HepG2 (cell line): ENCODE measurements at regions not wholly inside any gene's neighbourhood (a gene's known extent, or its start where the extent isn't known, plus 50 kb on each side); places are given as distances from the start of the nearest gene placed in this dataset.

Experiments
- ATAC-seq: fragments of 200-7000 bp; cut with Tn5 transposase; 3 replicates; pipeline ENCODE4 v1.9.1; 2020; ENCODE audit warnings: mild to moderate bottlenecking, moderate library complexity
- BruUV-seq: library from RNA; stranded (reverse); fragments of 400-500 nt; replicated peaks from 2 replicates; lab custom pipeline; 2021; lab: Mats Ljungman, UMichigan
- CTCF ChIA-PET: fragments of 300-600 bp; formaldehyde crosslinking; extraction: SDS; loops from one replicate; lab custom pipeline; 2021; ENCODE audit warnings: low total read pairs, inconsistent platforms, low intra/inter-chr PET ratio; lab: Yijun Ruan, JAX
- POLR2A ChIA-PET: fragments of 350-600 bp; sonication (Branson Sonifier 250); formaldehyde crosslinking; loops from one replicate; lab custom pipeline; 2020; ENCODE audit warnings: antibody characterized with exemption, inconsistent platforms; lab: Yijun Ruan, JAX
- DNase-seq: peaks from one replicate; pipeline ENCODE4 v3.0.0-alpha.2; 2015; ENCODE audit warnings: low spot score
- FAIRE-seq: peaks from 3 replicates; lab custom pipeline; 2011; peaks lifted over from hg19 to GRCh38; lab: Jason Lieb, UNC
- H2AFZ ChIP-seq: one replicate; pipeline ENCODE4 v1.6.1; 2011; ENCODE audit warnings: low read length, inconsistent platforms
- H3K27ac ChIP-seq: fragments of 300-600 bp; 3 replicates; pipeline ENCODE4 v1.8.0; 2011; ENCODE audit warnings: mixed run types, mild to moderate bottlenecking, mixed read lengths, low read length, inconsistent platforms; ENCODE audit not compliant: insufficient read depth; ENCODE audit errors: extremely low read length
- H3K27me3 ChIP-seq, 2 experiments: fragments of 200-600 bp in 1 of 2; 2 replicates in 1 of 2; 3 replicates in 1 of 2; pipeline versions ENCODE4 v1.6.0 to v1.8.0; 2011; ENCODE audit warnings: low read length in 2 of 2, mild to moderate bottlenecking in 2 of 2, moderate library complexity in 2 of 2, inconsistent platforms in 1 of 2; ENCODE audit not compliant: insufficient read depth in 2 of 2, control insufficient read depth in 1 of 2
- H3K36me3 ChIP-seq, 2 experiments: fragments of 200-600 bp in 1 of 2; replicated peaks in 1 of 2; 2 replicates in 1 of 2; 3 replicates in 1 of 2; pipeline versions ENCODE4 v1.5.1 to v1.8.0; 2011; ENCODE audit warnings: low read length in 2 of 2, inconsistent platforms in 1 of 2; ENCODE audit not compliant: insufficient read depth in 2 of 2, control insufficient read depth in 1 of 2
- H3K4me1 ChIP-seq: 2 replicates; pipeline ENCODE4 v1.5.1; 2012; ENCODE audit warnings: low read length, inconsistent platforms; ENCODE audit not compliant: insufficient read depth
- H3K4me2 ChIP-seq: 2 replicates; pipeline ENCODE4 v1.6.0; 2011; ENCODE audit warnings: low read depth, low read length, inconsistent platforms
- H3K4me3 ChIP-seq, 3 experiments: fragments of 200-600 bp in 1 of 3; sonication (generic), shearing (Covaris generic) in 1 of 3; replicated peaks in 1 of 3; 2 replicates each; pipeline ENCODE4 v1.5.1; 2011 to 2016; ENCODE audit warnings: low read length in 3 of 3, inconsistent platforms in 2 of 3, low read depth in 2 of 3, mild to moderate bottlenecking in 2 of 3, control low read depth in 1 of 3, mixed read lengths in 1 of 3; ENCODE audit not compliant: insufficient read depth in 1 of 3
- H3K79me2 ChIP-seq: one replicate; pipeline ENCODE4 v1.6.1; 2011; ENCODE audit warnings: low read length, inconsistent platforms; ENCODE audit not compliant: insufficient read depth
- H3K9ac ChIP-seq: 2 replicates; pipeline ENCODE4 v1.6.0; 2011; ENCODE audit warnings: mild to moderate bottlenecking, low read depth, low read length, inconsistent platforms; ENCODE audit not compliant: insufficient read depth
- H3K9me3 ChIP-seq: 2 replicates; pipeline ENCODE4 v1.5.1; 2012; ENCODE audit warnings: mild to moderate bottlenecking, low read length
- H4K20me1 ChIP-seq: 2 replicates; pipeline ENCODE4 v1.6.0; 2011; ENCODE audit warnings: inconsistent platforms, mild to moderate bottlenecking, low read length, moderate library complexity; ENCODE audit not compliant: insufficient read depth
- HOXA9 ChIP-seq: sonication (generic); formaldehyde crosslinking; IDR thresholded peaks from 2 replicates; pipeline ENCODE4 v1.8.1; 2022; ENCODE audit warnings: missing genetic modification reagents, mild to moderate bottlenecking, moderate library complexity, borderline replicate concordance
- WGBS: methylation state at CpG from one replicate; pipeline ENCODE4 v1.1.6; 2017; ENCODE audit warnings: low lambda C conversion rate; 5-methylcytosine and 5-hydroxymethylcytosine counted together
- in situ Hi-C: cut with HindIII; loops from 2 replicates; pipeline ENCODE4 v1.10.0; 2017; ENCODE audit warnings: low pct_unique_long_range_greater_than_20kb; ENCODE audit not compliant: extremely low pct_ligation_motif_present
- intact Hi-C: fragments of 100-400 bp; cut with micrococcal nuclease; formaldehyde crosslinking; loops from one replicate; pipeline ENCODE4 v1.10.0; 2022; ENCODE audit not compliant: unreplicated experiment
- TF ChIP-seq, protein P1 (sequence below): sonication (generic); formaldehyde crosslinking; IDR thresholded peaks from 2 replicates; pipeline ENCODE4 v1.4.0; 2020; ENCODE audit warnings: mild to moderate bottlenecking, missing genetic modification reagents
- TF ChIP-seq, protein P2 (sequence below): sonication (generic); formaldehyde crosslinking; IDR thresholded peaks from 2 replicates; pipeline ENCODE4 v1.4.0; 2020; ENCODE audit warnings: mild to moderate bottlenecking, low read depth, missing genetic modification reagents
- TF ChIP-seq, protein P3 (sequence below), 2 experiments: fragments of 450-650 bp in 1 of 2; sonication (generic) in 1 of 2; formaldehyde crosslinking in 1 of 2; IDR thresholded peaks; 2 replicates each; pipeline versions ENCODE4 v1.6.1 to v1.8.0; 2016 to 2022; ENCODE audit warnings: antibody characterized with exemption in 1 of 2, mild to moderate bottlenecking in 1 of 2, missing genetic modification reagents in 1 of 2

DNA sequence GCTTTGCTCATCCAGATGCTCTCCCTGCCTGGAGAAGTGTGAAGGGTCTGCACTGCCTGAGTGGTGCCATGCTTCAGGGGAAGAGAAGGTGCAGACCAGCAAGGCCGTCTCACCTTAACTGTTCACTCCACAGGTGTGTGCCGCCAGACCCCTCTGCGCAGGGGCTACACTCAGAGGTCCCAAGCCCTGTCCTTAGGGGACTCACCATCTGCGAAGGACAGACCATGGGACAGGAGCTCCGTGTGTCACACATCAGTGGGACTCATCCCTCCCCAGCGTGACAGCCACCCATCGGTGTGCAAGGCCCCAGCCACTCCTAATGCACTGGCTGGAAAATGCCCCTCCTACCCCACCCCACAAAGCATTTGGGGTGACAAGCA lies 142.9 kb downstream of the OLFM1 start:
- WGBS: 4% methylated on average over 5 of the region's 7 CpGs
- TF ChIP-seq, protein P1, sequence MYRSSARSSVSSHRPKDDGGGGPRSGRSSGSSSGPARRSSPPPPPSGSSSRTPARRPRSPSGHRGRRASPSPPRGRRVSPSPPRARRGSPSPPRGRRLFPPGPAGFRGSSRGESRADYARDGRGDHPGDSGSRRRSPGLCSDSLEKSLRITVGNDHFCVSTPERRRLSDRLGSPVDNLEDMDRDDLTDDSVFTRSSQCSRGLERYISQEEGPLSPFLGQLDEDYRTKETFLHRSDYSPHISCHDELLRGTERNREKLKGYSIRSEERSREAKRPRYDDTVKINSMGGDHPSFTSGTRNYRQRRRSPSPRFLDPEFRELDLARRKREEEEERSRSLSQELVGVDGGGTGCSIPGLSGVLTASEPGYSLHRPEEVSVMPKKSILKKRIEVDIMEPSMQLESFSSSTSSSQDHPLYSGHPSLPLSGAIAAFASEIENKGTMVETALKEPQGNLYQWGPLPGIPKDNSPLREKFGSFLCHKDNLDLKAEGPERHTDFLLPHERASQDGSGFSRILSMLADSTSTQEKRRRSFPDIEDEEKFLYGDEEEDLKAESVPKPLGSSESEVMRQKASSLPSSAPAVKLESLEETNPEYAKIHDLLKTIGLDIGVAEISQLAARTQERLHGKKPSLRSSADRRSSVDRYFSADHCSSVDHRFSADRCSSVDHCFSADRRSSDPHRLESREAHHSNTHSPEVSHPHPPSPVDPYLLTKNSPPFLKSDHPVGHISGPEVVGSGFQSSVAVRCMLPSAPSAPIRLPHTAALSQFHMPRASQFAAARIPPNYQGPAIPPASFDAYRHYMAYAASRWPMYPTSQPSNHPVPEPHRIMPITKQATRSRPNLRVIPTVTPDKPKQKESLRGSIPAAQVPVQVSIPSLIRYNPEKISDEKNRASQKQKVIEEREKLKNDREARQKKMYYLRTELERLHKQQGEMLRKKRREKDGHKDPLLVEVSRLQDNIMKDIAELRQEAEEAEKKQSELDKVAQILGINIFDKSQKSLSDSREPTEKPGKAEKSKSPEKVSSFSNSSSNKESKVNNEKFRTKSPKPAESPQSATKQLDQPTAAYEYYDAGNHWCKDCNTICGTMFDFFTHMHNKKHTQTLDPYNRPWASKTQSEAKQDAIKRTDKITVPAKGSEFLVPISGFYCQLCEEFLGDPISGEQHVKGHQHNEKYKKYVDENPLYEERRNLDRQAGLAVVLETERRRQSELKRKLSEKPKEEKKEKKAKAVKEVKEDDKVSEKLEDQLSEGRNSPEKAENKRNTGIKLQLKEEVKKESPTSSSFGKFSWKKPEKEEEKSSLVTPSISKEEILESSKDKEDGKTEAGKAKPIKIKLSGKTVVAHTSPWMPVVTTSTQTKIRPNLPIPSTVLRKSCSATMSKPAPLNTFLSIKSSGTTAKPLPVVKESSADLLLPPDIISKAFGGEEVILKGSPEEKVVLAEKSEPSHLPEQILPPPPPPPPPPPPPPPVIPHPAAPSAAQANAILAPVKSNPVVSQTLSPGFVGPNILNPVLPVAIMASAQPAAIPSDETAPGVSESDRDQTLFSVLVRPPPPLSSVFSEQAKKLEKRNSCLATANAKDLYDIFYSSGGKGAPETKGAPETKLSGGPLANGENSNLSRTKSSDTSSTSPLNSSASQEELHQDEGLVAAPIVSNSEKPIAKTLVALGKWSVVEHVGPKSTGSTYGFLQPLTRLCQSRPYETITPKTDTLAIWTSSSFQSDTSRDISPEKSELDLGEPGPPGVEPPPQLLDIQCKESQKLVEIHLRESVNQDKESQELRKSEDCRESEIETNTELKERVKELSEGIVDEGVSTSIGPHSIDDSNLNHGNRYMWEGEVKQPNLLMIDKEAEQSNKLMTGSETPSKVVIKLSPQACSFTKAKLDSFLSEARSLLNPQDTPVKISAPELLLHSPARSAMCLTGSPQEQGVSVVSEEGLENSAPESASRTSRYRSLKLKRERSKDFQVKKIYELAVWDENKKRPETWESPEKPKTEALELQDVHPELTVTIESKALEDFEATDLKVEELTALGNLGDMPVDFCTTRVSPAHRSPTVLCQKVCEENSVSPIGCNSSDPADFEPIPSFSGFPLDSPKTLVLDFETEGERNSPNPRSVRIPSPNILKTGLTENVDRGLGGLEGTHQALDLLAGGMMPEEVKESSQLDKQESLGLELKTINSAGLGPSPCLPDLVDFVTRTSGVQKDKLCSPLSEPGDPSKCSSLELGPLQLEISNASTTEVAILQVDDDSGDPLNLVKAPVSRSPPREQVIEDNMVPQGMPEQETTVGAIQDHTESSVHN (CRISPR knock-in tag): no peak
- TF ChIP-seq, protein P2, sequence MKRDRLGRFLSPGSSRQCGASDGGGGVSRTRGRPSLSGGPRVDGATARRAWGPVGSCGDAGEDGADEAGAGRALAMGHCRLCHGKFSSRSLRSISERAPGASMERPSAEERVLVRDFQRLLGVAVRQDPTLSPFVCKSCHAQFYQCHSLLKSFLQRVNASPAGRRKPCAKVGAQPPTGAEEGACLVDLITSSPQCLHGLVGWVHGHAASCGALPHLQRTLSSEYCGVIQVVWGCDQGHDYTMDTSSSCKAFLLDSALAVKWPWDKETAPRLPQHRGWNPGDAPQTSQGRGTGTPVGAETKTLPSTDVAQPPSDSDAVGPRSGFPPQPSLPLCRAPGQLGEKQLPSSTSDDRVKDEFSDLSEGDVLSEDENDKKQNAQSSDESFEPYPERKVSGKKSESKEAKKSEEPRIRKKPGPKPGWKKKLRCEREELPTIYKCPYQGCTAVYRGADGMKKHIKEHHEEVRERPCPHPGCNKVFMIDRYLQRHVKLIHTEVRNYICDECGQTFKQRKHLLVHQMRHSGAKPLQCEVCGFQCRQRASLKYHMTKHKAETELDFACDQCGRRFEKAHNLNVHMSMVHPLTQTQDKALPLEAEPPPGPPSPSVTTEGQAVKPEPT (CRISPR knock-in tag): no peak
- TF ChIP-seq HOXA9 (CRISPR knock-in tag): no peak
- TF ChIP-seq, protein P3, sequence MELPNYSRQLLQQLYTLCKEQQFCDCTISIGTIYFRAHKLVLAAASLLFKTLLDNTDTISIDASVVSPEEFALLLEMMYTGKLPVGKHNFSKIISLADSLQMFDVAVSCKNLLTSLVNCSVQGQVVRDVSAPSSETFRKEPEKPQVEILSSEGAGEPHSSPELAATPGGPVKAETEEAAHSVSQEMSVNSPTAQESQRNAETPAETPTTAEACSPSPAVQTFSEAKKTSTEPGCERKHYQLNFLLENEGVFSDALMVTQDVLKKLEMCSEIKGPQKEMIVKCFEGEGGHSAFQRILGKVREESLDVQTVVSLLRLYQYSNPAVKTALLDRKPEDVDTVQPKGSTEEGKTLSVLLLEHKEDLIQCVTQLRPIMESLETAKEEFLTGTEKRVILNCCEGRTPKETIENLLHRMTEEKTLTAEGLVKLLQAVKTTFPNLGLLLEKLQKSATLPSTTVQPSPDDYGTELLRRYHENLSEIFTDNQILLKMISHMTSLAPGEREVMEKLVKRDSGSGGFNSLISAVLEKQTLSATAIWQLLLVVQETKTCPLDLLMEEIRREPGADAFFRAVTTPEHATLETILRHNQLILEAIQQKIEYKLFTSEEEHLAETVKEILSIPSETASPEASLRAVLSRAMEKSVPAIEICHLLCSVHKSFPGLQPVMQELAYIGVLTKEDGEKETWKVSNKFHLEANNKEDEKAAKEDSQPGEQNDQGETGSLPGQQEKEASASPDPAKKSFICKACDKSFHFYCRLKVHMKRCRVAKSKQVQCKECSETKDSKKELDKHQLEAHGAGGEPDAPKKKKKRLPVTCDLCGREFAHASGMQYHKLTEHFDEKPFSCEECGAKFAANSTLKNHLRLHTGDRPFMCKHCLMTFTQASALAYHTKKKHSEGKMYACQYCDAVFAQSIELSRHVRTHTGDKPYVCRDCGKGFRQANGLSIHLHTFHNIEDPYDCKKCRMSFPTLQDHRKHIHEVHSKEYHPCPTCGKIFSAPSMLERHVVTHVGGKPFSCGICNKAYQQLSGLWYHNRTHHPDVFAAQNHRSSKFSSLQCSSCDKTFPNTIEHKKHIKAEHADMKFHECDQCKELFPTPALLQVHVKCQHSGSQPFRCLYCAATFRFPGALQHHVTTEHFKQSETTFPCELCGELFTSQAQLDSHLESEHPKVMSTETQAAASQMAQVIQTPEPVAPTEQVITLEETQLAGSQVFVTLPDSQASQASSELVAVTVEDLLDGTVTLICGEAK (IDR thresholded peaks at IDR 0.05): no peak
- TF ChIP-seq, protein P3 (CRISPR knock-in tag; IDR thresholded peaks at IDR 0.05): no peak

More for the DNA sequence above, 142.9 kb downstream of the OLFM1 start:
- ChIA-PET POLR2A (no interaction called here), CTCF (no interaction called here)
- H3K9me3 ChIP-seq: no peaks in the 10 kb centered on the region
- no peak overlapping the region for H3K9ac ChIP-seq
- no peaks in the 10 kb centered on the region for H3K4me1 ChIP-seq
- peaks cover 1 to 3% of the 10 kb centered on the region in 2 experiments; a peak in 2 of 5 replicates for H3K27me3 ChIP-seq
- FAIRE-seq (no peak), ATAC-seq (no peak), DNase-seq (no peak)
- H3K36me3 ChIP-seq: no peaks in the 10 kb centered on the region
- BruUV-seq: no TSS peak
- intact Hi-C loops: no loop called here
- no peaks in the 10 kb centered on the region for H4K20me1 ChIP-seq
- no peak overlapping the region for H3K4me2 ChIP-seq
- no peak overlapping the region for H3K4me3 ChIP-seq
- in situ Hi-C loops: no loop called here
- H3K79me2 ChIP-seq: no peaks in the 10 kb centered on the region
- H2AFZ ChIP-seq: no peak overlapping the region
- H3K27ac ChIP-seq: no peak overlapping the region
